ENCODE measurements at regions not wholly inside any gene's neighbourhood (a gene's known extent, or its start where the extent isn't known, plus 50 kb on each side); places are given as distances from the start of the nearest gene placed in this dataset.

GRCh38 chr3:18007980-18008379 is 265.5 kb upstream of the TBC1D5 start:
- TF ChIP-seq CTCF (IDR thresholded peaks at IDR 0.05; ENCODE audit: low read depth, low read length, poor library complexity, severe bottlenecking) (no peak), EZH2phosphoT487 (IDR thresholded peaks at IDR 0.05; ENCODE audit: borderline replicate concordance, low read length) (no peak)
